Adrenal gland (tissue), 9 donors: ENCODE measurements at regions not wholly inside any gene's neighbourhood (a gene's known extent, or its start where the extent isn't known, plus 50 kb on each side); places are given as distances from the start of the nearest gene placed in this dataset.
"Not testable (repeated sequence)": the region's sequence is repeated elsewhere in the genome, so short reads cannot be mapped to it uniquely, and the experiment has no call there.

Experiments
- DNase-seq, 7 donors: peaks; one replicate each; pipeline ENCODE4 v3.0.0-alpha.2; 2019 to 2020
- H3K27ac ChIP-seq, 5 donors: fragments of 200-600 bp; sonication (generic) in 4 of 5; 1 replicate in 3 of 5; 2 replicates in 2 of 5; pipeline versions ENCODE4 v1.5.1 to v1.8.0; 2016 to 2020; ENCODE audit warnings: mild to moderate bottlenecking in 1 of 5
- H3K27me3 ChIP-seq: fragments of 200-600 bp; 2 replicates; pipeline ENCODE4 v1.8.0; 2021
- H3K36me3 ChIP-seq, 2 donors: fragments of 200-600 bp; replicated peaks in 1 of 2; 1 replicate in 1 of 2; 2 replicates in 1 of 2; pipeline versions ENCODE4 v1.5.1 to v1.8.0; 2018 to 2022
- H3K4me1 ChIP-seq, 2 donors: fragments of 200-600 bp; replicated peaks in 1 of 2; 1 replicate in 1 of 2; 2 replicates in 1 of 2; pipeline versions ENCODE4 v1.5.1 to v1.8.0; 2018 to 2021
- H3K4me3 ChIP-seq, 4 donors: fragments of 200-600 bp; sonication (generic) in 3 of 4; one replicate each; pipeline ENCODE4 v1.5.1; 2016 to 2018
- H3K9me3 ChIP-seq, 3 donors: fragments of 200-600 bp; sonication (generic) in 1 of 3; replicated peaks in 1 of 3; 1 replicate in 2 of 3; 2 replicates in 1 of 3; pipeline versions ENCODE4 v1.5.1 to v1.8.0; 2016 to 2021
- POLR2A ChIP-seq, 2 donors: fragments of 450-650 bp; IDR thresholded peaks; one replicate each; pipeline ENCODE4 v1.6.1; 2017; ENCODE audit warnings: antibody characterized with exemption in 2 of 2, mild to moderate bottlenecking in 2 of 2, moderate library complexity in 1 of 2
- WGBS, 4 donors: extraction: QIAGEN DNeasy Blood & Tissue Kit in 2 of 4; methylation state at CpG; one replicate each; pipeline versions ENCODE4 v1.1.5 to v1.1.7; 2013 to 2017; 5-methylcytosine and 5-hydroxymethylcytosine counted together
- intact Hi-C, 2 donors: fragments of 100-400 bp; cut with DNase I; formaldehyde crosslinking; loops; one replicate each; pipeline versions ENCODE4 v1.14.1 to v1.15.0; 2022 to 2023
- TF ChIP-seq, protein P1 (sequence below), 6 experiments: fragments of 450-650 bp in 4 of 6; fragments of 200-600 bp in 2 of 6; sonication (generic) in 1 of 6; IDR thresholded peaks; 1 replicate in 5 of 6; 2 replicates in 1 of 6; pipeline versions ENCODE4 v1.5.1 to v1.8.0; 2016 to 2021; ENCODE audit warnings: antibody characterized with exemption in 6 of 6, mild to moderate bottlenecking in 2 of 6, moderate library complexity in 1 of 6
- donor health status: healthy with polysubstance abuse.
- donor health status: Bipolar disorder and iron deficiency.
- donor health status: DM: yes; HTN: yes; CAD: no.
- donor health status: DM: no; HTN: no; CAD: no.
- donor health status: DM: no; HTN: no; CAD: no.

DNA sequence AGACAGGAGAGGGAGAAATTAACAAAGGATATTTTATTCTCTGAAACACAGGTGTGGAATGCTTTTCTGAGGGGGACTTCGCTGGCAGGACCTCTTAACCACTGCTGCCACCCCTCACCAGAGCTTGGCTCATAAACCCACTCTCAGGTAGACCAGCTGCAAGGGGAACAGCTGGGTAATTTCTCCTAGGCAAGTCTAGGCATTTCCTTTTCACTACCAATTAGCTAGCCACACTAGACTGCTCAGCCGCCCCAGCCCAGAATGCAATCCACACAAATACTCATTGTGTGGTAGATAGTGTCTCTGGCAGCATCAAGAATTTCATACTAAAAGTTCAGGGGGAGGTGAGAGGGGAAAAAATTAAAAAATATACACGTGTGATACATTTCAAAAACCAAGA, 267.6 kb upstream of the ID4 start:
- 59 to 63% (median 61%) methylated on average over 3 of the region's 3 CpGs for WGBS, 4 donors
- Histone ChIP-seq H3K4me3 (no peak overlapping the region), H3K4me1 (no peaks in the 10 kb centered on the region), H3K9me3 (no peaks in the 10 kb centered on the region), H3K27ac (no peak overlapping the region), H3K36me3 (no peaks in the 10 kb centered on the region), H3K27me3 (no peaks in the 10 kb centered on the region)
- no peak for DNase-seq
- TF ChIP-seq, protein P1, sequence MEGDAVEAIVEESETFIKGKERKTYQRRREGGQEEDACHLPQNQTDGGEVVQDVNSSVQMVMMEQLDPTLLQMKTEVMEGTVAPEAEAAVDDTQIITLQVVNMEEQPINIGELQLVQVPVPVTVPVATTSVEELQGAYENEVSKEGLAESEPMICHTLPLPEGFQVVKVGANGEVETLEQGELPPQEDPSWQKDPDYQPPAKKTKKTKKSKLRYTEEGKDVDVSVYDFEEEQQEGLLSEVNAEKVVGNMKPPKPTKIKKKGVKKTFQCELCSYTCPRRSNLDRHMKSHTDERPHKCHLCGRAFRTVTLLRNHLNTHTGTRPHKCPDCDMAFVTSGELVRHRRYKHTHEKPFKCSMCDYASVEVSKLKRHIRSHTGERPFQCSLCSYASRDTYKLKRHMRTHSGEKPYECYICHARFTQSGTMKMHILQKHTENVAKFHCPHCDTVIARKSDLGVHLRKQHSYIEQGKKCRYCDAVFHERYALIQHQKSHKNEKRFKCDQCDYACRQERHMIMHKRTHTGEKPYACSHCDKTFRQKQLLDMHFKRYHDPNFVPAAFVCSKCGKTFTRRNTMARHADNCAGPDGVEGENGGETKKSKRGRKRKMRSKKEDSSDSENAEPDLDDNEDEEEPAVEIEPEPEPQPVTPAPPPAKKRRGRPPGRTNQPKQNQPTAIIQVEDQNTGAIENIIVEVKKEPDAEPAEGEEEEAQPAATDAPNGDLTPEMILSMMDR (IDR thresholded peaks at IDR 0.05), result no peak
- no peak for TF ChIP-seq POLR2A (IDR thresholded peaks at IDR 0.05)
- intact Hi-C loops, result no loop called here

DNA sequence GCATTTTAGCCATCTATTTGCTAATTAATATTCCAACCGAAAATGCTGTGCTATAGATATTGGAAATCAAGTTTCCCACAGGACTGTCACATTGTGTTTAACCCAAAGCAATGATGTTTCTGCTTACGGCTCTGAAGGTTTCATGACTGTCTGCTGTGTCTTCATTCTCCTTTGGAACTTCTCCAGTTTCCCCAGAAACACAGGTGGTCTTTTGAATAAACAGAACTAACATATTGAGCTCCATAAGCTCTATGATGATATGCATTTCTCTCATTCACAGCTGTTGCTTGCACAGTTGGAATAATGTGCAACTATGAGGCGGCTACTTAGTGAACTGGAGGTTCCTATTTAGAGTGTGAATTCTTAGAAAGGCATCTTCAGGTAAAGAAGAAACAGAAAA, 266.0 kb upstream of the ID4 start:
- no peak overlapping the region for H3K27ac ChIP-seq
- TF ChIP-seq, protein P1 (IDR thresholded peaks at IDR 0.05), result no peak
- TF ChIP-seq POLR2A (IDR thresholded peaks at IDR 0.05), result no peak
- no peaks in the 10 kb centered on the region for H3K4me1 ChIP-seq
- no peaks in the 10 kb centered on the region for H3K27me3 ChIP-seq
- no peak for DNase-seq
- WGBS, 4 donors, result 59 to 76% (median 67%) methylated on average over 3 of the region's 3 CpGs
- H3K4me3 ChIP-seq, result no peak overlapping the region
- no peaks in the 10 kb centered on the region for H3K36me3 ChIP-seq
- intact Hi-C loops, result no loop called here
- no peaks in the 10 kb centered on the region for H3K9me3 ChIP-seq

DNA sequence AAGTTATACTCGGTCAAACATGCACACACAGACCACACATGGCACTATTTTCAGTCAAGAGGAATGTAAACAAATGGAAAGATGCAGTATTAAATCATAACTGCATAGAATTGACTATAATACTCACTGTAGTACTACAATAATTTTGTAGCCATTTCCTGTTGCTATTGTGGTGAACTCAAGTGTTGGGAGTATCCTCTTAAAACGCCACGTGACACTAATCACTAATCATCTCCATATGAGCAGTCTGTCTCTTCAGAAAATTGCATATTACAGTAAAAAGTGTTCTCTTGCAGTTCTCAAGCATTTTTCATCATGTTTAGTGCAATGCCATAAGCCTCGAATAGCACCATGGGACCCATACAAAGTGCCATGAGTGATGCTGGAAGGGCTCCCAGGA, 258.7 kb upstream of the ID4 start:
- no peaks in the 10 kb centered on the region for H3K36me3 ChIP-seq
- intact Hi-C loops, result no loop called here
- TF ChIP-seq POLR2A (IDR thresholded peaks at IDR 0.05), result no peak
- TF ChIP-seq, protein P1 (IDR thresholded peaks at IDR 0.05), result no peak
- no peak overlapping the region for H3K4me3 ChIP-seq
- no peaks in the 10 kb centered on the region for H3K27me3 ChIP-seq
- WGBS, 4 donors, result 68 to 75% (median 70%) methylated on average over 4 of the region's 4 CpGs
- no peaks in the 10 kb centered on the region for H3K4me1 ChIP-seq
- no peaks in the 10 kb centered on the region for H3K9me3 ChIP-seq
- no peak for DNase-seq
- no peak overlapping the region for H3K27ac ChIP-seq

DNA sequence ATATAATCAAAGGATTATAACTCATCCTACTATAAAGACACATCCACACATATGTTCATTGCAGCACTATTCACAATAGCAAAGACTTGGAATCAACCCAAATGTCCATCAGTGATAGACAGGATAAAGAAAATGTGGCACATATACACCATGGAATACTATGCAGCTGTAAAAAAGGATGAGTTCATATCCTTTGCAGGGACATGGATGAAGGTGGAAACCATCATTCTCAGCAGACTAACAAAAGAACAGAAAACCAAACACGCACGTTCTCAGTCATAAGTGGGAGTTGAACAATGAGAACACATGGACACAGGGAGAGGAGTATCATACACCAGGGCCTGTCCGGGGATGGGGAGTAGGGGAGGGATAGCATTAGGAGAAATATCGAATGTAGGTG, 253.0 kb upstream of the ID4 start:
- H3K4me3 ChIP-seq, H3K27me3 ChIP-seq, H3K36me3 ChIP-seq, H3K4me1 ChIP-seq, H3K27ac ChIP-seq, DNase-seq, intact Hi-C loops, H3K9me3 ChIP-seq: not testable (repeated sequence)
- WGBS, 4 donors, result 86 to 93% (median 88%) methylated on average over 4 of the region's 4 CpGs

DNA sequence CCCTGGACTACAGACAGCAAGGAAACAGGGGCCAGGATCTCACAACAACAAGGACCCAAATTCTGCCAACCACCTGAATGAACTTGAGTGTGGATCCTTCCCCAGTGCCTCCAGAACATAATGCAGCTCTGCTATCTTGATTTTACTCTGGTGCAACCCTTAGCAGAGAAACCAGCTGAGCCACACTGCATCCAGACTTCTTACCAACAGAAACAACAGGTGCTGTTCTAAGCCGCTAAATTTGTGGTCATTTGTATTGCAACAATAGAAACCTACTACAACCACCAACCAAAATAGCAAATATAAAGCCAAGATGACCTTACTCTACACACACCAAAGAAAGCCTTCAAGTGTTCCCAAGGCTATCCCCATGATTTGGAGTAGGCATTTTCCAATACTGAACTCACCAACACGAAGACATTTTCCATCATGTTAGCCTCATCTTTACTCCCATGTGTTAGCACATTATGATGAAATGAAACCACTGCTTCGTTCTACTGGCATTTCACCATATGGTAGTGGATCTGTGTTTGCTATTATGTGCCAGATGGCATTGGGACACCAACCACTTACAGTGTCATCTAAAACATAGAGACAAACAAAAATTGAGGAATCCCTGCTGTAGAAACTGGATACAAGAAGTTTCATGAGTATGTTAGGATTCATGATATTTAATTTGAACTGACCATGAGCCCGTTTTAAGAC, 249.8 kb upstream of the ID4 start:
- WGBS, 4 donors, result 64 to 69% (median 68%) methylated on average over 4 of the region's 4 CpGs
- no peaks in the 10 kb centered on the region for H3K36me3 ChIP-seq
- H3K4me1 ChIP-seq, result no peaks in the 10 kb centered on the region
- no peak for TF ChIP-seq POLR2A (IDR thresholded peaks at IDR 0.05)
- TF ChIP-seq, protein P1 (IDR thresholded peaks at IDR 0.05), result no peak
- DNase-seq, result no peak
- intact Hi-C loops, result no loop called here
- no peak overlapping the region for H3K27ac ChIP-seq
- H3K9me3 ChIP-seq, result no peaks in the 10 kb centered on the region
- no peaks in the 10 kb centered on the region for H3K27me3 ChIP-seq
- no peak overlapping the region for H3K4me3 ChIP-seq
